GM23338 (cell line): ENCODE measurements at regions not wholly inside any gene's neighbourhood (a gene's known extent, or its start where the extent isn't known, plus 50 kb on each side); places are given as distances from the start of the nearest gene placed in this dataset.

ENCODE experiments used
- EZH2 ChIP-seq: fragments of 200-600 bp; sonication (generic); IDR thresholded peaks from one replicate; pipeline ENCODE4 v1.8.0; 2017; ENCODE audit warnings: antibody characterized with exemption, mild to moderate bottlenecking, low read depth; ENCODE audit not compliant: unreplicated experiment
- EZH2phosphoT487 ChIP-seq: fragments of 200-600 bp; sonication (generic); IDR thresholded peaks from one replicate; pipeline ENCODE4 v1.8.1; 2018; ENCODE audit warnings: antibody characterized with exemption; ENCODE audit not compliant: unreplicated experiment
- POLR2AphosphoS5 ChIP-seq: IDR thresholded peaks from 2 replicates; pipeline ENCODE4 v1.6.1; 2016; ENCODE audit warnings: antibody characterized with exemption, low read depth
- ZNF114 ChIP-seq: fragments of 250-450 bp; sonication (Bioruptor Pico); IDR thresholded peaks from 2 replicates; pipeline ENCODE4 v1.5.0; 2020; ENCODE audit warnings: mild to moderate bottlenecking, moderate library complexity
- TF ChIP-seq, protein P1 (sequence below), 2 experiments: fragments of 200-600 bp in 1 of 2; sonication (generic) in 1 of 2; conservative IDR thresholded peaks; 2 replicates each; pipeline versions ENCODE4 v1.5.1 to v1.6.1; 2016 to 2017; ENCODE audit warnings: antibody characterized with exemption in 2 of 2, low read depth in 2 of 2, mild to moderate bottlenecking in 2 of 2, moderate library complexity in 1 of 2
- TF ChIP-seq, protein P2 (sequence below): IDR thresholded peaks from 2 replicates; pipeline ENCODE4 v1.6.1; 2016; ENCODE audit warnings: antibody characterized with exemption

DNA sequence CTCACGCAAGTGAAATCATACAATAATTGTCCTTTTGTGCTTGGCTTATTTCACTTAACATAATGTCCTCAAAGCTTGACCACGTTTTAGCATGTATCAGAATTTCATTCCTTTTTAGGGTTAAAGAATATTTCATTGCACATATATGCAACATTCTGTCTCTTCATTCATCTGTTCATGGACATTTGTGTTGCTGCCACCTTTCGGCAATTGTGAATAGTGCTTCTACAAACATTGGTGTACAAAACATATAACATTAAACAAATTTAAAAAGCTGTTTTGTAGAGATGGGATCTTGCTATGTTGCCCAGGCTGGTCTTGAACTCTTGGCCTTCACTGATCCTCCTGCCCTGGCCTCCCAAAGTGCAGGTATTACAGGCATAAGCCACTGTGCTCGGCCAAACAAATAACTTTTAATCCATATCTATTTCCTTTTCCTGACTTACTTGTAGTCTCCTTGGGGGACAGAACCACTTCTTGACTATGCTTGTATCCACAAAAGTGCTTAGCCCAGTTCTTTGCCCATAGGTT, 209.3 kb downstream of the SLC4A3 start:
- TF ChIP-seq, protein P1, sequence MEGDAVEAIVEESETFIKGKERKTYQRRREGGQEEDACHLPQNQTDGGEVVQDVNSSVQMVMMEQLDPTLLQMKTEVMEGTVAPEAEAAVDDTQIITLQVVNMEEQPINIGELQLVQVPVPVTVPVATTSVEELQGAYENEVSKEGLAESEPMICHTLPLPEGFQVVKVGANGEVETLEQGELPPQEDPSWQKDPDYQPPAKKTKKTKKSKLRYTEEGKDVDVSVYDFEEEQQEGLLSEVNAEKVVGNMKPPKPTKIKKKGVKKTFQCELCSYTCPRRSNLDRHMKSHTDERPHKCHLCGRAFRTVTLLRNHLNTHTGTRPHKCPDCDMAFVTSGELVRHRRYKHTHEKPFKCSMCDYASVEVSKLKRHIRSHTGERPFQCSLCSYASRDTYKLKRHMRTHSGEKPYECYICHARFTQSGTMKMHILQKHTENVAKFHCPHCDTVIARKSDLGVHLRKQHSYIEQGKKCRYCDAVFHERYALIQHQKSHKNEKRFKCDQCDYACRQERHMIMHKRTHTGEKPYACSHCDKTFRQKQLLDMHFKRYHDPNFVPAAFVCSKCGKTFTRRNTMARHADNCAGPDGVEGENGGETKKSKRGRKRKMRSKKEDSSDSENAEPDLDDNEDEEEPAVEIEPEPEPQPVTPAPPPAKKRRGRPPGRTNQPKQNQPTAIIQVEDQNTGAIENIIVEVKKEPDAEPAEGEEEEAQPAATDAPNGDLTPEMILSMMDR (conservative IDR thresholded peaks at IDR 0.05; ENCODE audit: low read depth in 2 of 2), result peak; percentile 26 to 33; a peak in 3 of 4 replicates
- no peak for TF ChIP-seq POLR2AphosphoS5
- no peak for TF ChIP-seq EZH2
- TF ChIP-seq EZH2phosphoT487, result no peak
- TF ChIP-seq ZNF114 (CRISPR knock-in tag), result no peak
- TF ChIP-seq, protein P2, sequence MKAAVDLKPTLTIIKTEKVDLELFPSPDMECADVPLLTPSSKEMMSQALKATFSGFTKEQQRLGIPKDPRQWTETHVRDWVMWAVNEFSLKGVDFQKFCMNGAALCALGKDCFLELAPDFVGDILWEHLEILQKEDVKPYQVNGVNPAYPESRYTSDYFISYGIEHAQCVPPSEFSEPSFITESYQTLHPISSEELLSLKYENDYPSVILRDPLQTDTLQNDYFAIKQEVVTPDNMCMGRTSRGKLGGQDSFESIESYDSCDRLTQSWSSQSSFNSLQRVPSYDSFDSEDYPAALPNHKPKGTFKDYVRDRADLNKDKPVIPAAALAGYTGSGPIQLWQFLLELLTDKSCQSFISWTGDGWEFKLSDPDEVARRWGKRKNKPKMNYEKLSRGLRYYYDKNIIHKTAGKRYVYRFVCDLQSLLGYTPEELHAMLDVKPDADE, result no peak
